ENCODE measurements at regions not wholly inside any gene's neighbourhood (a gene's known extent, or its start where the extent isn't known, plus 50 kb on each side); places are given as distances from the start of the nearest gene placed in this dataset.

DNA sequence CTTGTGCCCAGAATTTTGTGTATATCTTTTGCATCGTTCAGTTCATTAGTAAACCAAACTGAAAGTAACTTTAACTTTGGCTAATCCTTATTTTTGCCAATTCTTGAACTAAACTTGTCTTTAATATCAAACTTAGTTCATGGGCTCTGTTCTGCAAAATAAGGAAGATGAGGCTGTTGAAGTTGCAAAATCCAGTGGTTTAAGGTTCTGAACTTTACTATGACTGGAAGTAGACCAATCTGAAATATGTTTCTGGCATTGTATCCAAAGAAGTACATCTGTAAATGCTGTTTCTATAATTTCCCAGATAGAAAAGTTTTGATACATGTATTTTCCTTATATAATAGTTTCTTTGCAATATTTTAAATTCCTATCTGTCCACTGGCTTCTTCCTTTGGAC lies 238.1 kb downstream of the CETN3 start:
- no peaks in the 10 kb centered on the region for H3K36me3 ChIP-seq (ENCODE audit: control insufficient read depth, insufficient read depth, low read length)
- no peaks in the 10 kb centered on the region for H3K4me1 ChIP-seq (ENCODE audit: control insufficient read depth, insufficient read depth, low read length)
- H3K9me3 ChIP-seq (ENCODE audit: control insufficient read depth, low read depth, low read length): no peaks in the 10 kb centered on the region
- H3K27me3 ChIP-seq (ENCODE audit: control insufficient read depth, insufficient read depth, low read length): no peaks in the 10 kb centered on the region
- no peak for DNase-seq
- no peak overlapping the region for H3K4me3 ChIP-seq (ENCODE audit: low read length)
- no peak overlapping the region for H3K27ac ChIP-seq (ENCODE audit: low read length)
- WGBS (ENCODE audit: insufficient coverage, low lambda C conversion rate): 0% methylated on average over 1 of the region's 1 CpG

DNA sequence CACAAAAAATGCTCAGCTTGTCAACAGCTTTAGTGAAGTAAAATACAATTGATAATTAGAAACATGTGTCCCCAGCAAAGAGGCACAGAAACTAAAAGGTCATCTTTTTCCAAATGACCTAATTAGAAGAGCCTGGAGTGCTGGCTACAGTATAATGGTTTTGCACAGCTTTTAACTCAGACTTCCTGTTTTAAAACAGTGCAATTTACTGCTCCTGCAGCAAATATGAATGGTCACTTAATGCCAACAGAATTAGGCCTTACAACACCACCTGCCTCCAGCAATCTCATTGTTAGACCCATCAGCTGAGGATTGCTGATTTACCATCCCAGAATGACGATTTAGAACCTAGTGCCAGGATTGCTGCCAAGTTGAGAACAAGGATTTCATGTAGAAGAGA lies 239.3 kb downstream of the CETN3 start:
- no peaks in the 10 kb centered on the region for H3K4me1 ChIP-seq (ENCODE audit: control insufficient read depth, insufficient read depth, low read length)
- H3K27ac ChIP-seq (ENCODE audit: low read length): no peak overlapping the region
- H3K9me3 ChIP-seq (ENCODE audit: control insufficient read depth, low read depth, low read length): no peaks in the 10 kb centered on the region
- no peaks in the 10 kb centered on the region for H3K27me3 ChIP-seq (ENCODE audit: control insufficient read depth, insufficient read depth, low read length)
- no peak for DNase-seq
- no CpG with 5 or more reads among the region's 1 CpG for WGBS (ENCODE audit: insufficient coverage, low lambda C conversion rate)
- no peak overlapping the region for H3K4me3 ChIP-seq (ENCODE audit: low read length)
- H3K36me3 ChIP-seq (ENCODE audit: control insufficient read depth, insufficient read depth, low read length): no peaks in the 10 kb centered on the region

DNA sequence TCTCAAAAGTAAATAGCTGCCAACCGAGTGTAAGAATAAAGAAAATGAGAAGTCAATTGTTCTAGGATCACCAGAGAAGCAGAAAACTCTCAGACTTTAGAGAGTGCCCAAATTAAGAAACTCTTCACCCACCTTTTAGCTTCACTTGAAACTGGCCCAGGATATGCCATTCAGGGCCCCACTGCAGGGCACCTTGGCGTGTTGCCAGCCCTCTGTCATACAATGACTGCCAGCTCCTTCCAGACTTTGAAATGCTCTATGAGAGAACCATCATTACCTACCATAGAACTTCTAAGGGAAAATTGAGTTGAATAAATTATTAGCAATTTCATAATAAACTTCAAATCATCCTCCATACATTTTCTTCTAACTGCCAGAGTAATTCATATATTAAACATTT lies 240.5 kb downstream of the CETN3 start:
- H3K27ac ChIP-seq (ENCODE audit: low read length): no peak overlapping the region
- H3K9me3 ChIP-seq (ENCODE audit: control insufficient read depth, low read depth, low read length): no peaks in the 10 kb centered on the region
- WGBS (ENCODE audit: insufficient coverage, low lambda C conversion rate): 60% methylated on average over 1 of the region's 2 CpGs
- H3K4me1 ChIP-seq (ENCODE audit: control insufficient read depth, insufficient read depth, low read length): no peaks in the 10 kb centered on the region
- no peaks in the 10 kb centered on the region for H3K36me3 ChIP-seq (ENCODE audit: control insufficient read depth, insufficient read depth, low read length)
- no peak overlapping the region for H3K4me3 ChIP-seq (ENCODE audit: low read length)
- no peaks in the 10 kb centered on the region for H3K27me3 ChIP-seq (ENCODE audit: control insufficient read depth, insufficient read depth, low read length)
- no peak for DNase-seq

DNA sequence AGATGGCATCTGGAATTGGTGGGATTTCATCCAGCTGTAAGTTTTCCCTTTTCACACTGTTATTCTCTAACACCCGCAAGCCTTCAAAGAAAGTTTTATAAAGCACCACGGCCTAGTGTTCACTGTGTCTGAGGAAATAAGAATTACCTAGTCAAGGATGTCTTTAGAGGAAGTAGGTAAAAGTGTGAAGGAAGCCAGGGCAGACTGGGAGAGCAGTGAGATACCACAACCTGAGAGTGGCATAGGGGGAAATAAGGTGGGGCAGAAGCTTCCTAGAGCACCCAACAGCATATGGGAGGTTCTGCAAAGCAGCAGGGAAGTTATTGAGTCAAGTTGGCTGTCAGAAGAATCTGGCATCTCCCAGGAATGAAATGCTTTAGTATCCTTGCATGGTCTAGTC lies 241.2 kb downstream of the CETN3 start:
- no CpG with 5 or more reads among the region's 2 CpGs for WGBS (ENCODE audit: insufficient coverage, low lambda C conversion rate)
- H3K36me3 ChIP-seq (ENCODE audit: control insufficient read depth, insufficient read depth, low read length): no peaks in the 10 kb centered on the region
- H3K27me3 ChIP-seq (ENCODE audit: control insufficient read depth, insufficient read depth, low read length): no peaks in the 10 kb centered on the region
- H3K9me3 ChIP-seq (ENCODE audit: control insufficient read depth, low read depth, low read length): no peaks in the 10 kb centered on the region
- no peaks in the 10 kb centered on the region for H3K4me1 ChIP-seq (ENCODE audit: control insufficient read depth, insufficient read depth, low read length)
- no peak for DNase-seq
- H3K27ac ChIP-seq (ENCODE audit: low read length): no peak overlapping the region
- no peak overlapping the region for H3K4me3 ChIP-seq (ENCODE audit: low read length)

DNA sequence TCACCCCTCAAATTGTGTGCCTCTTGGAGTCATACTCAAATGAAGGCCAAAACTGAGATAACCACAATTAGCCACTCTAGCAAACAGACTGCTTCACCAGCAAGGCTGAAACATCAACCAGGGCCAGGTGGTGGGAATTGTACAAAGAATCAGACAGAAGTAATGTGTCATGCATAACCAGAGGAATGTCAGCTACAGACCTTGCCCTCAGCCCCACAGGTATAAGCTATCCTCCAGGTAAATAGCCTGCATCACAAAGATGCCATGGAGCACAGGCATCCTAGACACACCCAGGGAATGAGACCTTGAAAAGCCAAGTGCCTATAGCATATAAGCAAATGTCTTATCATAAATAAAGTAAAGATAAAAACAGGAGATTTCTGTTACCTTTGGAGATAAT lies 242.7 kb downstream of the CETN3 start:
- no peaks in the 10 kb centered on the region for H3K4me1 ChIP-seq (ENCODE audit: control insufficient read depth, insufficient read depth, low read length)

DNA sequence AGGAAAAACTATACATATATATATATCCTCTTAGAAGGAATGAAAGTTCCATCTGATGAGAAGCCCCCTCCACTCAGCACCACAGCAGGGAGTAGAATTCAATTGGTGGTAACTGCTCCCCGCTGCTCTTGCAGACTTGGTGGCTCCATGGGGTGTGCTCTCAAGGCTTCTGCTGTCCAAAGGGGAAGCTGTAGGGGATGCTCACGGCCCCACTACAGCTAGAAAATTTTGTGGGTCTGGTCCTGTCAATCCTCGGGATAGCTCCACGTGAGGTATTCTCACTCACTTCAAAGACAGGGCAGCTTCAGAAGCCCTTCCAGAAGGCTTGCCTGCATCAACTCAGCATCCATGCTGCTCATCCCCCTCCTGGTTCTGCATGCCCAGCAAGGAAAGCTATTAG lies 247.2 kb downstream of the CETN3 start:
- DNase-seq: no peak
- H3K27ac ChIP-seq (ENCODE audit: low read length): no peak overlapping the region
- no peaks in the 10 kb centered on the region for H3K9me3 ChIP-seq (ENCODE audit: control insufficient read depth, low read depth, low read length)
- no peaks in the 10 kb centered on the region for H3K27me3 ChIP-seq (ENCODE audit: control insufficient read depth, insufficient read depth, low read length)
- no CpG with 5 or more reads among the region's 4 CpGs for WGBS (ENCODE audit: insufficient coverage, low lambda C conversion rate)
- H3K36me3 ChIP-seq (ENCODE audit: control insufficient read depth, insufficient read depth, low read length): no peaks in the 10 kb centered on the region
- no peaks in the 10 kb centered on the region for H3K4me1 ChIP-seq (ENCODE audit: control insufficient read depth, insufficient read depth, low read length)
- H3K4me3 ChIP-seq (ENCODE audit: low read length): no peak overlapping the region

More for the DNA sequence above, 242.7 kb downstream of the CETN3 start:
- DNase-seq: no peak
- Histone ChIP-seq H3K4me3 (ENCODE audit: low read length) (no peak overlapping the region), H3K36me3 (ENCODE audit: control insufficient read depth, insufficient read depth, low read length) (no peaks in the 10 kb centered on the region), H3K9me3 (ENCODE audit: control insufficient read depth, low read depth, low read length) (no peaks in the 10 kb centered on the region), H3K27me3 (ENCODE audit: control insufficient read depth, insufficient read depth, low read length) (no peaks in the 10 kb centered on the region), H3K27ac (ENCODE audit: low read length) (no peak overlapping the region)

DNA sequence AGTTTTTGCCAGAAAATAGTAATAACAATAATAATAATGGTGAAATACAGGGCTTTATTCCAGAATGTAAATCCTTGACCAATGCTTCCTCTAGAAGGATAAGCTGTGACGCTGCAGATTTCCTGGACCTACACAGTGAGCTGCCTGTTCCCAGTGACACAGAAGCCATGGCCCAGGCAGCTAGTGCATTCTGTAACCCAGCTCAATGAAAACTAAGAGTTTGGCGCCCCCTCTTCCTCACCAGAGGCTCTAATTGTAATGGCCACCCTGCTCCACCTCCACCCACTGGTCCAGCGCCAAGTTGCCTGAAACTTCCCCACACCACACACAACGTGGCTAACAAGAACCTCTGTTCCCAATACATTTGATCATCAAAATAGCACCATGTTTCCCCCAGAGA lies 248.1 kb downstream of the CETN3 start:
- H3K4me1 ChIP-seq (ENCODE audit: control insufficient read depth, insufficient read depth, low read length): no peaks in the 10 kb centered on the region
- H3K9me3 ChIP-seq (ENCODE audit: control insufficient read depth, low read depth, low read length): no peaks in the 10 kb centered on the region
- no peak overlapping the region for H3K4me3 ChIP-seq (ENCODE audit: low read length)
- no peak for DNase-seq
- H3K27ac ChIP-seq (ENCODE audit: low read length): no peak overlapping the region
- H3K36me3 ChIP-seq (ENCODE audit: control insufficient read depth, insufficient read depth, low read length): no peaks in the 10 kb centered on the region
- WGBS (ENCODE audit: insufficient coverage, low lambda C conversion rate): no CpG with 5 or more reads among the region's 4 CpGs
- no peaks in the 10 kb centered on the region for H3K27me3 ChIP-seq (ENCODE audit: control insufficient read depth, insufficient read depth, low read length)

DNA sequence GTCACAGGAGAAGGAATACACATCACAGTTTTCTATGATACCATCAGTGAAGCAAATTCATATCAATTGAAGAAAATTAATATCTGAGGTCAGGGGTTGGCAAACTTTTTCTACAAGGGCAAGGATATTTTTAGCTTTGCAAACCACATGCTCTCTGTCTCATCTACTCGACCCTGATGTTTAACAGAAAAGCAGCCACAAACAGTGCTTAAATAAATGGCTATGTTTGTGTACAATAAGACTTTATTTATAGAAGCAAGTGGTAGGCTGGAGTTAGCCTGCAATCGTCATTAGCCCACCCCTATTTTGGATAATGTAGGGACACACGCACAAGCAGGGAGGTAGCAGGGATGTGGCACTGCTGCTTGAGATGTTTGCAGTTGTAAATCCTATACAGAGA lies 251.4 kb downstream of the CETN3 start:
- H3K9me3 ChIP-seq (ENCODE audit: control insufficient read depth, low read depth, low read length): no peaks in the 10 kb centered on the region
- H3K27me3 ChIP-seq (ENCODE audit: control insufficient read depth, insufficient read depth, low read length): no peaks in the 10 kb centered on the region
- no peak for DNase-seq
- WGBS (ENCODE audit: insufficient coverage, low lambda C conversion rate): no CpG with 5 or more reads among the region's 3 CpGs
- no peaks in the 10 kb centered on the region for H3K36me3 ChIP-seq (ENCODE audit: control insufficient read depth, insufficient read depth, low read length)
- H3K4me3 ChIP-seq (ENCODE audit: low read length): no peak overlapping the region
- no peak overlapping the region for H3K27ac ChIP-seq (ENCODE audit: low read length)
- no peaks in the 10 kb centered on the region for H3K4me1 ChIP-seq (ENCODE audit: control insufficient read depth, insufficient read depth, low read length)

DNA sequence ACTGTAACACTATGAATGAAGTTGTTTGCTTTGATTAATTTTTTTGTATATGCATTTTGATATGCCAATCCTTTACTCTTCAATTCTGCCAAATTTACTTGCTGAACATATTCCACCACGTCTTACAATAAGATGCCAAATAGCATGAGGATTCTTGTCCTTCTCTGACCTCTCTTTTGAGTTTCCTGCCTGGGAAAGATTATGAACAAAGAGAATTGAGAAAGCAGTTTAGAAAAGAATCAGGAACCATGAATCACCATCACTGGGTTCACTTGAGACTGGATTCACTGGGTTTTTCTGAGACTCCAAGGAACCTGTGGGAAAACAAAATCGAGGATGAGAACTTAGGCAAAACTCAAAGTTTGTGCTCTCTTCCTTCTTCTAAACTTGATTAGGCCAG lies 256.5 kb downstream of the CETN3 start:
- no peak overlapping the region for H3K27ac ChIP-seq (ENCODE audit: low read length)
- H3K36me3 ChIP-seq (ENCODE audit: control insufficient read depth, insufficient read depth, low read length): no peaks in the 10 kb centered on the region
- no peaks in the 10 kb centered on the region for H3K4me1 ChIP-seq (ENCODE audit: control insufficient read depth, insufficient read depth, low read length)
- H3K4me3 ChIP-seq (ENCODE audit: low read length): no peak overlapping the region
- H3K9me3 ChIP-seq (ENCODE audit: control insufficient read depth, low read depth, low read length): no peaks in the 10 kb centered on the region
- no peaks in the 10 kb centered on the region for H3K27me3 ChIP-seq (ENCODE audit: control insufficient read depth, insufficient read depth, low read length)
- no peak for DNase-seq
- 100% methylated on average over 1 of the region's 2 CpGs for WGBS (ENCODE audit: insufficient coverage, low lambda C conversion rate)

DNA sequence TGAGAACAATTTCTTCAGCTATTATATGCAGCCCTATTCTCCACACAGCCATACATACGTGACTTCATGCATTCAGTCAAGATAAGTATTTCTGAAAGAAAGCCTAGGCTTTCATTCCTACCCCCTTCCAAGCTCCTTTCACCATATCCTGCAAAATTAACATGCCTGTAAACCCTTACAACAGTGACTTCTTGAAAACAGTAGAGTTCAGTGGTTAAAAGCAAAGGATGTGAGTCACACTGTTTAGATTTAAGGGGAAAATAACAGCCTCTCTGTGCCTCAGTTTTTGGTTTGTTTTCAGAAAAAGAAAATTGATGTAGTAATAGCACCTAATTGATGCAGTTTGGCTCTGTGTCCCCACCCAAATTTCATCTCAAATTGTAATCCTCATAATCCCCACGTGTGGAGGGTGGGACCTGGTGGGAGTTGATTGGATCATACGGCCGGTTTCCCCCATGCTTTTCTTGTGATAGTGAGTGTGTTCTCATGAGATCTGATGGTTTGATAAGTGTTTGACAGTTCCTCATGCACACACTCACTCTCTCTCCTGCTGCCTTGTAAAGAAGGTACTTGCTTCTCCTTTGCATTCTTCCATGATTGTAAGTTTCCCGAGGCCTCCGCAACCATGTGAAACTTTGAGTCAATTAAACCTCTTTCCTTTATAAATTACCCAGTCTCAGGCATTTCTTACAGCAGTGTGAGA lies 264.8 kb downstream of the CETN3 start:
- no peak for DNase-seq
- H3K27me3 ChIP-seq (ENCODE audit: control insufficient read depth, insufficient read depth, low read length): no peaks in the 10 kb centered on the region
- H3K27ac ChIP-seq (ENCODE audit: low read length): no peak overlapping the region
- H3K9me3 ChIP-seq (ENCODE audit: control insufficient read depth, low read depth, low read length): no peaks in the 10 kb centered on the region
- H3K4me3 ChIP-seq (ENCODE audit: low read length): no peak overlapping the region
- 100% methylated on average over 2 of the region's 6 CpGs for WGBS (ENCODE audit: insufficient coverage, low lambda C conversion rate)
- no peaks in the 10 kb centered on the region for H3K36me3 ChIP-seq (ENCODE audit: control insufficient read depth, insufficient read depth, low read length)
- H3K4me1 ChIP-seq (ENCODE audit: control insufficient read depth, insufficient read depth, low read length): no peaks in the 10 kb centered on the region

DNA sequence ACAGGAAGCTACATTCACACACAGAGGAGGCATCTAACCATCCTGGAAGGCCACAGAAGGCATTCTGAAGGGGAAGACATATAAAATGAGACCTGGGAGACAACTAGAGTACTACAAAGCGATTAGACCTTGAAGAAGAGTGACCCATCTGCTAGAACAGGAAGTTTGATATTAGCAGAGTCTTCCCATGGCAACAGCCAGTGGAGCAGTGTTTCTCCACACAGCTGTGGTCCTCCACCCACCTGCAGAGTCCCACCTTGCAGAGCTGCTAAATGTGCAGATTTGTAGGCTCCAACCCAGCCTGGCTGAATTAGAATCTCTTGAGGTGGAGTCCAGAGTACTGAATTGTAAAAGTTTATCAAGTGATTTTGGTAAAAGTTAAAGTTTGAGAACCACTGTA lies 267.0 kb downstream of the CETN3 start:
- Histone ChIP-seq H3K27me3 (ENCODE audit: control insufficient read depth, insufficient read depth, low read length) (no peaks in the 10 kb centered on the region), H3K27ac (ENCODE audit: low read length) (no peak overlapping the region), H3K9me3 (ENCODE audit: control insufficient read depth, low read depth, low read length) (no peaks in the 10 kb centered on the region), H3K4me3 (ENCODE audit: low read length) (no peak overlapping the region), H3K36me3 (ENCODE audit: control insufficient read depth, insufficient read depth, low read length) (no peaks in the 10 kb centered on the region), H3K4me1 (ENCODE audit: control insufficient read depth, insufficient read depth, low read length) (no peaks in the 10 kb centered on the region)
- no peak for DNase-seq
- no CpG with 5 or more reads among the region's 1 CpG for WGBS (ENCODE audit: insufficient coverage, low lambda C conversion rate)

All from large intestine (tissue), 3 donors.